ENCODE measurements at regions not wholly inside any gene's neighbourhood (a gene's known extent, or its start where the extent isn't known, plus 50 kb on each side); places are given as distances from the start of the nearest gene placed in this dataset.
"Not testable (repeated sequence)": the region's sequence is repeated elsewhere in the genome, so short reads cannot be mapped to it uniquely, and the experiment has no call there.

DNA sequence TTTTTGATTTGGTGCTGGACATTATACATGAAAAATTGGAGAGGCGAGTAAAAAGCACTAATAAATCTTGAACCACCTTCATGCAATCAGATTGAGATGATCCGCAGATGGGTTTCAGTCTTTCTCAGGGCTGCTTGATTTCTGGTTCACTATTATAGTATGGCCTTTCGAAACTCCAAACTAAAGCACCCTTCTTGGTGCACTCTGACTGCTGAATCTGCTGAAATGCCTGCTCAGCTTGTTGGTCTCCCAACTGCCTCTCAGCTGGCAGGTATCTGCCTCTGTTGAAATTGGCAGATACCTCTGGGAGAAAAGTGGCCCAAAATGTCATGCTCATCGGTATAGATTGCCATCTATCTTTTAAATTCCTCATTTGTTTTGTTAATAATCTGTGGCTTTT lies 102.5 kb upstream of the WIPF3 start:
- not testable (repeated sequence) for DNase-seq (ENCODE audit: low spot score)

DNA sequence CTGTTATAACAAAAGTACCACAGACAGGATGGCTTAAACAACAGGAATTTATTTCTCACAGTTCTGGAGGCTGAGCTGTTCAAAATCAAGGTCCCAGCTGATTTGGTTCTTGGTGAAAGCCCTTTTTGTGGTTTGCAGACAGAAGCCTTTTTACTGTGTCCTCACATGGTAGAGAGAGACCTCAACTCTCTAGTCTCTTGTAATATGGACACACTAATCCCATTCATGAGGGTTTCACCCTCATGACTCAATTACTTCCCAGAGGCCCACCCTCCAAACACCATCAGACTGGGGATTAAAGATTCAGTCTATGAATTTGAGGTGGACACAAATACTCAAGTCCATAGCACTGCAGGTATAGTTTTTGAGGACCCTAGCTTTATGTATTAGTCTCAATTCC lies 97.3 kb upstream of the WIPF3 start:
- DNase-seq (ENCODE audit: low spot score) = not testable (repeated sequence)

DNA sequence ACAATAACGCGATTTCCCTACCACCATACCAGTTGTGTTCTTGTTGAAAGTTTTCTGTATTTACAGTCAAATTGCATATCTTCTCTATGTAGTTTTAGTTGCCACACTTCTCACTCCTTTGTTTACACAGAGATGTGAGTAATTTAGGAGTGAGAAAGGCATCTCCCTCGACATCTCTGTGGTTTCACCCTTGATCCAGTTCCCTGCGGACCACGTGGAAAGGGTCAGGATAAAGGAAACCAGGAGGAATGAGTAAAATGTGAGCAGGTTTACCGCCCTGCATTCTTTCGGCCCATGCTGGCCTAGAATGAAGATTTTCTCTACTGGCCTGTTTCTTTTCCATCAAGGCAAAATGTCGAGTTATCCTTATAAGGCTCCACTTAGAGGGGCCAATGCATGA lies 83.2 kb upstream of the WIPF3 start:
- peak; percentile 71 for DNase-seq (ENCODE audit: low spot score)

DNA sequence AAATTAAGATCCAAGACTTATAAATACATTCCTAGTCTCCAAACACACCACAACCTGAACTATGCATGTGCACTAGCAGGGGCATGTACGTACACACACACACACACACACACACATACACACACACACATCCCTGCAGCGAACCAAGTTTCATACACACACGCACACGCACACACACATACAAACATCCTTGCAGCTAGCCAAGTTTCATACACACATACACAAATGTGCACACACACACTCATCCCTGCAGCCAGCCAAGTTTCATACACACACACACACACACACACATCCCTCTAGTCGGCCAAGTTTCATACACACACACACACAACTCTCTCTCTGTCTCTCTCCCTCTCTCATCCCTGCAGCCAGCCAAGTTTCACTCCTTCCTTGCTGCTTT lies 82.7 kb upstream of the WIPF3 start:
- DNase-seq (ENCODE audit: low spot score) = no peak

DNA sequence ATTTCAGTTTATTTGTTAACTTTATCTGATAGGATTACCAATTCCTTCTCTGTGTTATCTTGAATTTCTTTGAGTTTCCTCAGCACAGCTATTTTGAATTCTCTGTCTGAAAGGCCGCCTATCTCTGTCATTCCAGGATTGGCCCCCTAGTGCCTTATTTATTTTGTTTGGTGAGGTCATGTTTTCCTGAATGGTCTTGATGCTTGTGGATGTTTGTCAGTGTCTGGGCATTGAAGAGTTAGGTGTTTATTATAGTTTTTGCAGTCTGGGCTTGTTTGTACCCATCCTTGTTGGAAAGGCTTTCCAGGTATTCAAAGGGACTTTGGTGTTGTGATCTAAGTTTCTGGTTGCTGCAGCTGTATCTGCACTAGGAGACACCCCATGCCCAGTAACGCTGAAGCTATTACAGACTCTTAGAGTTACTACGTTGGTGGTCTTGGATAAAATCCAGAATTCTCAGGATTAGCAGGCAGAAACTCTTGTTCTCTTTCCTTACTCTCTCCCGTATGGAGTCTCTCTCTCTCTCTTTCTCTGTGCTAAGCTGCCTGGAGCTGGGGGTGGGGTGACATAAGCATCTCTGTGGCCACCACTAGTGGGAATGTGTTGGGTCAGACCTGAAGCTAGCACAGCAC lies 76.7 kb upstream of the WIPF3 start:
- DNase-seq (ENCODE audit: low spot score) = not testable (repeated sequence)

DNA sequence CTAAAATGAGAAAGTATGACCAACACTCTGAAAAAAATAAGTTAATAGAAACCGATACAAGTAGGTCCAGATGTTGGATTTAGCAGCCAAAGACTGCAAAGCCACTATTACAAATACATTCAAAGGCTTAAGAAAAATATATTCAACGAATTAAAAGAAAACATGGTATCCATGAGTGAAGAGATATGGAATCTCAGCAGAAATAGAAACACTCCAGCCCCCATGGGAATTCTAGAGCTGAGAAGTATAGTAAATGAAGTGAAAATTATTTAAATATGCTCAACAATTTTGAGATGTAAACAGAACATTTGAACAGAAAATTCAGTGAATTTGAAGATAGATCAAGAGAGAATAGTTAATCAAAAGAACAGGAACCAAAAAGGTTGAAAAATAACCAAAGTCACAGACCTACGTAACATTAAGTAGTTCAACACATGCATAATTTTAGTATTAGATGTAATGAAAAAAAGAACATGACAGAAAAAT lies 72.0 kb upstream of the WIPF3 start:
- DNase-seq (ENCODE audit: low spot score) = no peak

DNA sequence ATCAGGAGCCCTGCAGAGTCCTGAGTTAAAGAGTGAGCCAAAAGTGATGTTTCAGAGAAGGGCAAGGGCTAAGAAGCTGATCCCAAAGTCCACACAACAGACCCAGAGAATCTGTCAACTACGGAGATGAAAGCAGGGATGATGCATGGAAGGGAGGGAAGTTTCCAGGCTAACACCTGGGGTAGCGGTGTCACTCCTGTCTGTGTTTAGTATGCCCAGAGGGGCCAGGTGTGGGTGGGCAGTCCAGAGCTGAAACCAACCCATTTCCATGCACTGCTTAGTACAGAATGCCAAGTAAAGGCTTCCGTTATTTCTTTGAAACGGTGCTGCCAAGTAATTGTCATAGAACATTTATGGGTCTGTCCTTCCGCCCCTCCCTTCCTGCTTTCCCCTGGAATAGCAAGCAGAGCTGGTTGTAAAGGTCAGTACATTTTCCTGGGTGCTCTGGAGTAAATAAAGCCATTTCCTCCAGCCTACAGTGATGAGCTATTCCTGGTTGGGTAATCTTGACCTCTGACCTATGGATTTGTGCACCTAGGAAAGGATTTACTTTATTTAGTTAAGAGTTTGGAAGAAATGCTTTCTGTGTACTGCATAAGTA lies 58.6 kb upstream of the WIPF3 start:
- DNase-seq (ENCODE audit: low spot score) = not testable (repeated sequence)

DNA sequence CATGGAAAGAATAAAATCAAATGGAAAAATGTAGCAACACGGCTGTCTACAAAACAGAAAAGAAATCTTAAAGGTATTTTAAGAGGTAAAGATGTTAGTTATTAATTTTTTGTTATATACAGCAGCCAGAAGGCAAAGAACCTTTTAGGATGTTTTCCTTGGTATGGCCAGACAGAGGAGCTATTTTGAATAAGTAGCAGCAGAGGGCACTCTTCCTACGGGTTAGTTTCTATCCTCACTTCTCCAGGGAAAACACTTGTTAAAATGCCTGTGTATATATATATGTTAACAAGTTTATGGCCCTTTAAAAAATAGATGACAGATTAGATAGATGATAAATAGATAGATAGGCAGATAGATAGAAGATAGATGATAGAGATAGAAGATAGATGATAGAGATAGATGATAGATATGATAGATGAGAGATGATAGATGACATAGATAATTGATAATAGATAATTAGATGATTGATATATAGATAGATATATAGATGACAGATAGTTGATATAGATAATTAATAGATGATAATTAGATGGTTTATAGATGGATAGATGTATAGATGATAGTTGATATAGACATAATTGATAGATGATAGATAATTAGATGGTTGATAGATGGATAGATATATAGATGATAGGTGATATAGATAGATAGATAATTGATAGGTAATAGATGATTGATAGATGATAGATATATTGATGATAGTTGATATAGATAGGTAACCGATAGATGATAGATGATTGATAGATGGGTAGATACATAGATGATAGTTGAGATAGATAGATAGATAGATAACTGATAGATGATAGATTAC lies 57.8 kb upstream of the WIPF3 start:
- DNase-seq (ENCODE audit: low spot score) = peak; percentile 23

DNA sequence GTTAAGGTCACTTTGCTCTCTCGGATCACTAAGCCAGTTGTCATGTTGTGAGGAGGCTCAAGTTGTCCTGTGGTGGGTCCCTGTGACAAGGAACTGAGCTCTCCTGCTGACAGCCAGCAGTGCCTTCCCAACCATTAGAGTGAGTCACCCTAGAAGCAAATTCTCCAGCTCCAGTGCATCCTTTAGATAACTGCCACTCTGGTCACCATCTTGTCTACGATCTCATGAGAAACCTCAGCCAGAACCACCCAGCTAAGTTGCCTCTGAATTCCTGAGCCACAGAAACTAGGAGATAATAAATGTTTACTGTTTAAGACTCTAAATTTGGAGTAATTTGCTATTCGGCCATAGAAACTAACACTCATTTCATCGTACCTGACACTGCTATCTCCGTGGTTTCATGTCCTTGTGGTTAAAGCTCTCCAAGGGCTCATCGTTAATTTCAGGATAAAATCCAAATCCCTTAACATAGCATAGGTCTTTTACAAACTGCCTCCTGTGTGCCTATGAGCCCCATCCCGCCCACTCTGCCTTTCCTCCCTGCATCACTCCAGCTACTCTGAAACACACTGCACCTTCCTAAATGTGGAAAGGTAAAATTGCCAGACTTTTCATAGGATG lies 56.5 kb upstream of the WIPF3 start:
- no peak for DNase-seq (ENCODE audit: low spot score)

DNA sequence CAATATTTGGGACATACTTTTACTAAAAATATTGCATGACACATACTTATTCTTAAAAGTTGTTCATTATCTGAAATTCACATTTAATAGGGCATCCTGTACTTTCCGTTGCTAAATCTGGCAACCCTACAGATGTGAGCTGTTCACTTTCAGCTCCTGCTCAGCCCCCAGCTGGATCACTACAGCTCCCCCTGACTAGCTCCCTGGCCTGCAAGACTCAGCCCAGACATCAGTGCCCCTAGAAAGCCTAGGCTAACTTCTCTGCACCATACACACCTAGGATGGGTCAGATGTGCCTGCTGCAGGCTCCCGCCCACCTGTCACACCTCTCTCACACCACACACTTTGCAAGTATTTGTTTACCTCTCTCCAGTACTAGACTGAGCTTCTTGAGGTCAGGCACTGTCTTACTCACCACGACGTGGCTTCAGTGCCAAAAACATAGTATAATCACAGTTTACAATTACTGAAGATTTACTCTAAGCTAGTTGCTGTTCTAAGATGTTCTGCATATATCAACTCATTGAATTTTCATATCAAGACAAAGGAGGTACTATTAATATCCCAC lies 55.9 kb upstream of the WIPF3 start:
- DNase-seq (ENCODE audit: low spot score) = not testable (repeated sequence)

DNA sequence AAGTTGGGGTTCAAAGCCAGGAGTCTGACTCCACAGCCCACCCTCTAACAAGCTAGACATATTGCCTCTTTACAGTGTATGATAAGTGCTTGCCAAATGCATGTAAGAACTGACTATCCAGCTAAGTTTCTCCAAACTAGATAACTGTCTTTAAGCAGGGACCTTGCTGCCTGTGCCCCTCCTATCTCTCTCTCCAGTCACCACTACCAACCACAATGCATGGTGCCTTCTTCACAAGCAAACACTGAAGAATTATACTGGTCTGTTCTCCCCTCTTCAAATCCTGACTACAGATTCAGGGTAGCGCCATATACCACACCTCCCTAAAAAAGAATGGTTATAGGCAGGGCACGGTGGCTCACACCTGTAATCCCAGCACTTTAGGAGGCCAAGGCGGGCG lies 55.3 kb upstream of the WIPF3 start:
- not testable (repeated sequence) for DNase-seq (ENCODE audit: low spot score)

DNA sequence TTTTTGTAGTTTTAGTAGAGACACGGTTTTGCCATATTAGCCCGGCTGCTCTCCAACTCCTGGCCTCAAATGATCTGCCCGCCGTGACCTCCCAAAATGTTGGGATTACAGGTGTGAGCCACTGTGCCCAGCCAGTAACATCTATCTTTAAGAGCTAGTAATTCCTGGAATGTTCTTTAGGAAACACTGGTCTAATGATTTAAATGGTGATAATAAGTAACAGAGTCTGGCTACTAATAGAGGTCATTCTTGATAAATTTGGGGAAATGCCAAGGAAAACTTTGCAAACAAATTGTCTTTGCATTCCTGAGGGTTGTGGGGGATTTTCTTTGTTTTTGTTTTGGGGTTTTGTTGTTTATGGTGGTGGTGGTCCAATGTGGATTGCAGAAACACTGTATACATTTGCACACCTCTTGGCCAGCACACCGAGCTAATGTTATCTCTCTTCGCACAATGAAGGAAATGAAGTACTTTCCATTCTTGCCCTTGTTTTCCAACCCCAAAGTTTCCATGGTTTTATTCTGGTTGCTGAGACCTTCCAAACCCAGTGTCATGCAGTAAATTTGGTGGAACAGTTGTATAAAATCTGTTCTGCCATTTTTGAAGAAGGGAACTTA lies 51.3 kb upstream of the WIPF3 start:
- no peak for DNase-seq (ENCODE audit: low spot score)
